Smooth muscle cell (in vitro differentiated cells): ENCODE measurements at regions not wholly inside any gene's neighbourhood (a gene's known extent, or its start where the extent isn't known, plus 50 kb on each side); places are given as distances from the start of the nearest gene placed in this dataset.

ENCODE experiments used
- DNase-seq: peaks from one replicate; lab custom pipeline; 2025; ENCODE audit not compliant: unreplicated experiment; lab: John Stamatoyannopoulos, UW
- H2AFZ ChIP-seq: fragments of 200-600 bp; sonication (generic); 2 replicates; pipeline ENCODE4 v1.6.0; 2016; ENCODE audit warnings: antibody characterized with exemption, low read depth, mild to moderate bottlenecking
- H3F3A ChIP-seq: fragments of 200-600 bp; sonication (generic); 2 replicates; pipeline ENCODE4 v1.6.0; 2017; ENCODE audit warnings: antibody characterized with exemption, low read depth
- H3K27ac ChIP-seq: fragments of 200-600 bp; sonication (generic); 2 replicates; pipeline ENCODE4 v1.5.1; 2016; ENCODE audit warnings: low read depth, mild to moderate bottlenecking
- H3K27me3 ChIP-seq: fragments of 200-600 bp; sonication (generic); 2 replicates; pipeline ENCODE4 v1.6.1; 2016; ENCODE audit warnings: low read depth, mild to moderate bottlenecking
- H3K36me3 ChIP-seq: fragments of 200-600 bp; sonication (generic); 2 replicates; pipeline ENCODE4 v1.5.1; 2016; ENCODE audit warnings: low read depth
- H3K4me1 ChIP-seq: fragments of 200-600 bp; sonication (generic); 2 replicates; pipeline ENCODE4 v1.5.1; 2016; ENCODE audit warnings: low read depth
- H3K4me2 ChIP-seq: fragments of 200-600 bp; sonication (generic); 2 replicates; pipeline ENCODE4 v1.6.0; 2016; ENCODE audit warnings: mild to moderate bottlenecking
- H3K4me3 ChIP-seq: fragments of 200-600 bp; sonication (generic); 2 replicates; pipeline ENCODE4 v1.5.1; 2016; ENCODE audit warnings: mild to moderate bottlenecking
- H3K79me2 ChIP-seq: fragments of 200-600 bp; sonication (generic); 2 replicates; pipeline ENCODE4 v1.6.0; 2016; ENCODE audit warnings: low read depth, mild to moderate bottlenecking
- H3K9ac ChIP-seq: fragments of 200-600 bp; sonication (generic); 2 replicates; pipeline ENCODE4 v1.6.0; 2016; ENCODE audit warnings: low read depth
- H3K9me3 ChIP-seq: fragments of 200-600 bp; sonication (generic); replicated peaks from 2 replicates; pipeline ENCODE4 v1.5.1; 2016; ENCODE audit warnings: low read depth
- H4K20me1 ChIP-seq: fragments of 200-600 bp; sonication (generic); 2 replicates; pipeline ENCODE4 v1.6.0; 2016; ENCODE audit warnings: low read depth
- CTCF ChIP-seq: fragments of 200-600 bp; sonication (generic); IDR thresholded peaks from 2 replicates; pipeline ENCODE4 v1.5.1; 2017; ENCODE audit warnings: borderline replicate concordance, mild to moderate bottlenecking, antibody characterized with exemption; ENCODE audit not compliant: insufficient read depth, poor library complexity, severe bottlenecking
- WGBS: methylation state at CpG from one replicate; pipeline ENCODE4 v1.1.7; 2016; ENCODE audit warnings: low lambda C conversion rate; 5-methylcytosine and 5-hydroxymethylcytosine counted together

- DNase-seq = no peak
- no peak overlapping the region for H3K4me2 ChIP-seq
- H3K36me3 ChIP-seq = no peaks in the 10 kb centered on the region
- no peak overlapping the region for H3K27ac ChIP-seq
- WGBS = 96% methylated on average over 1 of the region's 1 CpG
- H3K9ac ChIP-seq = no peak overlapping the region
- no peak overlapping the region for H2AFZ ChIP-seq
- no peaks in the 10 kb centered on the region for H3K27me3 ChIP-seq
- H3K4me3 ChIP-seq = no peak overlapping the region
- no peaks in the 10 kb centered on the region for H4K20me1 ChIP-seq
- H3F3A ChIP-seq = no peaks in the 10 kb centered on the region
- TF ChIP-seq CTCF = no peak
- H3K79me2 ChIP-seq = no peaks in the 10 kb centered on the region
- no peaks in the 10 kb centered on the region for H3K9me3 ChIP-seq
- H3K4me1 ChIP-seq = no peaks in the 10 kb centered on the region
Measured at GRCh38 chr11:105233285-105233684, 93.7 kb upstream of the CARD18 start.

GRCh38 chr11:105232021-105232420, 92.5 kb upstream of the CARD18 start:
- H3K4me1 ChIP-seq = no peaks in the 10 kb centered on the region
- no peak overlapping the region for H2AFZ ChIP-seq
- H3K4me2 ChIP-seq = no peak overlapping the region
- no peaks in the 10 kb centered on the region for H3K9me3 ChIP-seq
- H3K27me3 ChIP-seq = no peaks in the 10 kb centered on the region
- no peaks in the 10 kb centered on the region for H3F3A ChIP-seq
- H3K27ac ChIP-seq = no peak overlapping the region
- H3K79me2 ChIP-seq = no peaks in the 10 kb centered on the region
- H3K36me3 ChIP-seq = no peaks in the 10 kb centered on the region
- no peak for DNase-seq
- H4K20me1 ChIP-seq = no peaks in the 10 kb centered on the region
- H3K4me3 ChIP-seq = no peak overlapping the region
- WGBS = 92% methylated on average over 1 of the region's 1 CpG
- TF ChIP-seq CTCF = no peak
- H3K9ac ChIP-seq = no peak overlapping the region

- H3K9me3 ChIP-seq = no peaks in the 10 kb centered on the region
- H3K36me3 ChIP-seq = no peaks in the 10 kb centered on the region
- no peak for DNase-seq
- no peak overlapping the region for H2AFZ ChIP-seq
- no peaks in the 10 kb centered on the region for H3K79me2 ChIP-seq
- H3K4me3 ChIP-seq = no peak overlapping the region
- no peak overlapping the region for H3K9ac ChIP-seq
- no peak for TF ChIP-seq CTCF
- H4K20me1 ChIP-seq = no peaks in the 10 kb centered on the region
- H3F3A ChIP-seq = no peaks in the 10 kb centered on the region
- no peak overlapping the region for H3K27ac ChIP-seq
- H3K4me2 ChIP-seq = no peak overlapping the region
- 25% methylated on average over 1 of the region's 1 CpG for WGBS
- no peaks in the 10 kb centered on the region for H3K27me3 ChIP-seq
- H3K4me1 ChIP-seq = no peaks in the 10 kb centered on the region
Measured at GRCh38 chr11:105230586-105230985, 91.0 kb upstream of the CARD18 start.

GRCh38 chr11:105229761-105230160, 90.2 kb upstream of the CARD18 start:
- Histone ChIP-seq H3K27me3 (no peaks in the 10 kb centered on the region), H3K9me3 (no peaks in the 10 kb centered on the region), H2AFZ (peak overlapping the region; percentile 39), H3K36me3 (no peaks in the 10 kb centered on the region), H3K4me1 (no peaks in the 10 kb centered on the region), H3K4me2 (no peak overlapping the region), H3K79me2 (no peaks in the 10 kb centered on the region), H3F3A (no peaks in the 10 kb centered on the region), H3K9ac (no peak overlapping the region), H3K27ac (no peak overlapping the region), H4K20me1 (no peaks in the 10 kb centered on the region), H3K4me3 (no peak overlapping the region)
- no peak for DNase-seq
- TF ChIP-seq CTCF = no peak
- WGBS = 41% methylated on average over 2 of the region's 2 CpGs
